HG02981 (cell line): ENCODE measurements at regions not wholly inside any gene's neighbourhood (a gene's known extent, or its start where the extent isn't known, plus 50 kb on each side); places are given as distances from the start of the nearest gene placed in this dataset.
"Not testable (repeated sequence)": the region's sequence is repeated elsewhere in the genome, so short reads cannot be mapped to it uniquely, and the experiment has no call there.

Experiments used
- ATAC-seq: cut with Tn5 transposase; IDR thresholded peaks from one replicate; pipeline ENCODE4 v1.9.1; 2021; ENCODE audit warnings: mild to moderate bottlenecking, moderate library complexity; ENCODE audit not compliant: unreplicated experiment

- ATAC-seq: no peak
These were observed 593.8 kb upstream of the GRM3 start for GRCh38 chr7:86049910-86050309.

- ATAC-seq: not testable (repeated sequence)
These were observed 598.5 kb upstream of the GRM3 start for GRCh38 chr7:86045197-86045596.

- ATAC-seq: no peak
These were observed 617.9 kb upstream of the GRM3 start for GRCh38 chr7:86025807-86026206.

GRCh38 chr7:86013662-86014061 lies 630.0 kb upstream of the GRM3 start:
- no peak for ATAC-seq

- no peak for ATAC-seq
These were observed 630.7 kb upstream of the GRM3 start for GRCh38 chr7:86012971-86013370.

- no peak for ATAC-seq
These were observed 634.8 kb upstream of the GRM3 start for GRCh38 chr7:86008898-86009297.

- ATAC-seq: no peak
These were observed 636.8 kb upstream of the GRM3 start for GRCh38 chr7:86006909-86007308.

GRCh38 chr7:86002858-86003257 lies 640.9 kb upstream of the GRM3 start:
- ATAC-seq: no peak

- ATAC-seq: no peak
These were observed 646.2 kb upstream of the GRM3 start for GRCh38 chr7:85997515-85997914.

GRCh38 chr7:85995101-85995500 lies 648.6 kb upstream of the GRM3 start:
- no peak for ATAC-seq

- no peak for ATAC-seq
These were observed 663.0 kb upstream of the GRM3 start for GRCh38 chr7:85980740-85981139.

GRCh38 chr7:85974176-85974575 lies 669.5 kb upstream of the GRM3 start:
- ATAC-seq: no peak

- ATAC-seq: no peak
These were observed 671.1 kb upstream of the GRM3 start for GRCh38 chr7:85972504-85973141.

- ATAC-seq: no peak
These were observed 688.7 kb upstream of the GRM3 start for GRCh38 chr7:85954961-85955360.

- ATAC-seq: no peak
These were observed 692.8 kb upstream of the GRM3 start for GRCh38 chr7:85950871-85951270.

GRCh38 chr7:85950418-85950817 lies 693.3 kb upstream of the GRM3 start:
- no peak for ATAC-seq

- no peak for ATAC-seq
These were observed 695.9 kb upstream of the GRM3 start for GRCh38 chr7:85947767-85948166.

GRCh38 chr7:85940798-85941197 lies 702.9 kb upstream of the GRM3 start:
- no peak for ATAC-seq

- ATAC-seq: no peak
These were observed 711.8 kb upstream of the GRM3 start for GRCh38 chr7:85931919-85932318.

- ATAC-seq: no peak
These were observed 715.2 kb upstream of the GRM3 start for GRCh38 chr7:85928500-85928899.

GRCh38 chr7:85927226-85927625 lies 716.5 kb upstream of the GRM3 start:
- ATAC-seq: no peak

GRCh38 chr7:85924062-85924461 lies 719.6 kb upstream of the GRM3 start:
- ATAC-seq: no peak

- ATAC-seq: no peak
These were observed 727.7 kb upstream of the GRM3 start for GRCh38 chr7:85916016-85916415.
